Vagina (tissue), 2 donors: ENCODE measurements at regions not wholly inside any gene's neighbourhood (a gene's known extent, or its start where the extent isn't known, plus 50 kb on each side); places are given as distances from the start of the nearest gene placed in this dataset.

Source experiments
- DNase-seq, 2 donors: peaks; one replicate each; pipeline ENCODE4 v3.0.0-alpha.2; 2017; ENCODE audit errors: extremely low spot score in 2 of 2
- H3K27ac ChIP-seq: fragments of 200-600 bp; sonication (generic); one replicate; pipeline ENCODE4 v1.5.1; 2019
- H3K27me3 ChIP-seq: fragments of 200-600 bp; sonication (generic); one replicate; pipeline ENCODE4 v1.5.1; 2019
- H3K36me3 ChIP-seq, 2 donors: fragments of 200-600 bp; sonication (generic); one replicate each; pipeline ENCODE4 v1.5.1; 2017 to 2019
- H3K4me1 ChIP-seq: fragments of 200-600 bp; sonication (generic); one replicate; pipeline ENCODE4 v1.5.1; 2019
- H3K4me3 ChIP-seq, 2 donors: fragments of 200-600 bp; sonication (generic); 1 replicate in 1 of 2; 2 replicates in 1 of 2; pipeline ENCODE4 v1.5.1; 2016 to 2019
- H3K9me3 ChIP-seq: fragments of 200-600 bp; sonication (generic); one replicate; pipeline ENCODE4 v1.5.1; 2019
- CTCF ChIP-seq, 3 experiments: fragments of 450-650 bp in 2 of 3; fragments of 200-600 bp in 1 of 3; sonication (generic) in 1 of 3; IDR thresholded peaks; one replicate each; pipeline ENCODE4 v1.5.1; 2017 to 2019; ENCODE audit warnings: antibody characterized with exemption in 3 of 3, mild to moderate bottlenecking in 2 of 3, moderate library complexity in 2 of 3
- POLR2A ChIP-seq, 2 donors: fragments of 450-650 bp; IDR thresholded peaks; one replicate each; pipeline ENCODE4 v1.6.1; 2017; ENCODE audit warnings: antibody characterized with exemption in 2 of 2, mild to moderate bottlenecking in 2 of 2, moderate library complexity in 2 of 2
- POLR2AphosphoS5 ChIP-seq, 2 donors: sonication (generic); formaldehyde crosslinking; IDR thresholded peaks; one replicate each; pipeline ENCODE4 v1.9.0; 2017; ENCODE audit warnings: antibody characterized with exemption in 2 of 2, mild to moderate bottlenecking in 2 of 2, low read depth in 1 of 2; ENCODE audit not compliant: insufficient read depth in 1 of 2
- intact Hi-C: fragments of 100-400 bp; cut with DNase I; formaldehyde crosslinking; loops from one replicate; pipeline ENCODE4 v1.15.1; 2023

GRCh38 chrX:113330416-113330815 lies 489.8 kb upstream of the AMOT start:
- Histone ChIP-seq H3K36me3 (no peaks in the 10 kb centered on the region), H3K4me3 (no peak overlapping the region), H3K27ac (no peak overlapping the region), H3K9me3 (no peaks in the 10 kb centered on the region), H3K4me1 (no peaks in the 10 kb centered on the region), H3K27me3 (no peaks in the 10 kb centered on the region)
- intact Hi-C loops = no loop called here
- no peak for DNase-seq
- no peak for TF ChIP-seq POLR2AphosphoS5 (IDR thresholded peaks at IDR 0.05; ENCODE audit: insufficient read depth in 1 of 2, low read depth in 1 of 2)
- TF ChIP-seq CTCF (IDR thresholded peaks at IDR 0.05) = no peak
- no peak for TF ChIP-seq POLR2A (IDR thresholded peaks at IDR 0.05)

DNA sequence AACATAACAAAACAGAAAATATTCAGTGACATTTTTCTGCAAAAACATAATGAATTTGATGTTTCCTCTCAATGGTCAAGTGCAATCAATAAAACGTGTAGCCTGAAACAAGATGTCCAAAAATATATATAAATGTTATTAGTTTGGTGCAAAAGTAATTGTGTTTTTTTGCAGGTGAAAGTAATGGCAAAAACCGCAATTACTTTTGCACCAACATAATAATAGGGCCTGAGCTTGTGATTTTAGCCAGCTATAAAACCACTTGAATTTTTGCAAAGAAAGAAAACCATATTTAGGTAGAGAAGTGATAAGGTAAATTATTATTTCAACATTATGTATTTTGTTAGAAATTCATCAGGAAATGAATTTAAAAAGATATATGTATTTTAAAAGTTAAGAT lies 475.3 kb upstream of the AMOT start:
- Histone ChIP-seq H3K27me3 (no peaks in the 10 kb centered on the region), H3K9me3 (no peaks in the 10 kb centered on the region), H3K4me3 (no peak overlapping the region), H3K27ac (no peak overlapping the region), H3K4me1 (no peaks in the 10 kb centered on the region), H3K36me3 (no peaks in the 10 kb centered on the region)
- no peak for DNase-seq
- intact Hi-C loops = no loop called here
- TF ChIP-seq POLR2A (IDR thresholded peaks at IDR 0.05) (no peak), POLR2AphosphoS5 (IDR thresholded peaks at IDR 0.05; ENCODE audit: insufficient read depth in 1 of 2, low read depth in 1 of 2) (no peak), CTCF (IDR thresholded peaks at IDR 0.05) (no peak)

DNA sequence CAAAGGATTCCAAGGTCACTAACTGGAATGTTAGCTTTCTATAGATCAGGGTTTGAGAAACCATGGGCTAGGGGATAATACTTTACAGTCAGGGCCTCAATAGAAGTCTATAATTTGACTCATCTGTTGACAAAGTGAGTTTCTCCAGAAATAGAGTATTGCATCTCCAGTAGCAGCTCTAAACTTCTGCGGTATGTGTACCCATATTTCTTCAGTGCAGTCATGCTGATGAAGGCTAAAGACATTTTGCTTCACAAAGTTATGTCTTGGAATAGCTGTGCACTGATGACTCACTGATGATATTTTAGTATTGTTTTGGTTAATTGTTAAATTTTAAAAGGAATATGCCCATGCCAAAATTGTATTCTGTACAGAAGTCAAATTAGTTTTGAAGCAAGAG lies 464.9 kb upstream of the AMOT start:
- Histone ChIP-seq H3K27me3 (no peaks in the 10 kb centered on the region), H3K4me1 (no peaks in the 10 kb centered on the region), H3K27ac (no peak overlapping the region), H3K36me3 (no peaks in the 10 kb centered on the region), H3K4me3 (no peak overlapping the region), H3K9me3 (no peaks in the 10 kb centered on the region)
- no peak for DNase-seq
- TF ChIP-seq CTCF (IDR thresholded peaks at IDR 0.05) (no peak), POLR2A (IDR thresholded peaks at IDR 0.05) (no peak), POLR2AphosphoS5 (IDR thresholded peaks at IDR 0.05; ENCODE audit: insufficient read depth in 1 of 2, low read depth in 1 of 2) (no peak)
- intact Hi-C loops = no loop called here

DNA sequence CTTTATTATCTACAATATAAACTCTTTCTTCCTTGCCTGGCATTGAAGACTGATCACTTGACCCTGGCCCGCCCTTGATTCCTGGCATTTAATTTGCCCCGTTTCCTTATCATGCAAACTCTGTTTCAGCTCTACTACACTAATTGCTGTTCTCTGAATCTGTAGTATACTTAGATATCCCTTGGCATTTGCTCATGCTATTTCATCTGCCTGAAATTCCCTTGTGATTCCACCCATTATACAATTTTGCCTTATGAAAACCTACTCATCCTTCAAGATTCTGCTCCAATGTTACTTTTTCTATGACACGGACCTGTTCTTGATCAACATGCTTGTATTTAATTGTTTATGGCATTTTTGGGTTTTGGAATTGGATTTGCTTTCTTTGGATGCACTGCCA lies 459.9 kb upstream of the AMOT start:
- intact Hi-C loops = no loop called here
- H3K27me3 ChIP-seq = no peaks in the 10 kb centered on the region

GRCh38 chrX:113297437-113297836 lies 456.8 kb upstream of the AMOT start:
- no peak overlapping the region for H3K4me3 ChIP-seq
- H3K36me3 ChIP-seq = no peaks in the 10 kb centered on the region
- DNase-seq = no peak
- TF ChIP-seq CTCF (IDR thresholded peaks at IDR 0.05) (no peak), POLR2A (IDR thresholded peaks at IDR 0.05) (no peak), POLR2AphosphoS5 (IDR thresholded peaks at IDR 0.05; ENCODE audit: insufficient read depth in 1 of 2, low read depth in 1 of 2) (no peak)
- intact Hi-C loops = no loop called here
- H3K27ac ChIP-seq = no peak overlapping the region
- no peaks in the 10 kb centered on the region for H3K9me3 ChIP-seq
- no peaks in the 10 kb centered on the region for H3K4me1 ChIP-seq
- H3K27me3 ChIP-seq = no peaks in the 10 kb centered on the region

More for the DNA sequence above, 459.9 kb upstream of the AMOT start:
- H3K36me3 ChIP-seq = no peaks in the 10 kb centered on the region
- no peak overlapping the region for H3K27ac ChIP-seq
- H3K4me1 ChIP-seq = no peaks in the 10 kb centered on the region
- no peak for DNase-seq
- no peak overlapping the region for H3K4me3 ChIP-seq
- H3K9me3 ChIP-seq = no peaks in the 10 kb centered on the region
- TF ChIP-seq POLR2AphosphoS5 (IDR thresholded peaks at IDR 0.05; ENCODE audit: insufficient read depth in 1 of 2, low read depth in 1 of 2) (no peak), POLR2A (IDR thresholded peaks at IDR 0.05) (no peak), CTCF (IDR thresholded peaks at IDR 0.05) (no peak)
